H9 (cell line): ENCODE measurements at regions not wholly inside any gene's neighbourhood (a gene's known extent, or its start where the extent isn't known, plus 50 kb on each side); places are given as distances from the start of the nearest gene placed in this dataset.

Experiments
- DNase-seq: peaks from one replicate; pipeline ENCODE4 v3.0.0-alpha.2; 2017
- H2AFZ ChIP-seq: one replicate; pipeline ENCODE4 v1.6.1; 2013; ENCODE audit warnings: mild to moderate bottlenecking, low read length, control low read depth, moderate library complexity
- H2AK5ac ChIP-seq: 2 replicates; pipeline ENCODE4 v1.6.1; 2013; ENCODE audit warnings: low read length, control low read depth, mixed read lengths; ENCODE audit not compliant: insufficient read length
- H2BK120ac ChIP-seq: one replicate; pipeline ENCODE4 v1.6.1; 2013; ENCODE audit warnings: low read depth, mild to moderate bottlenecking, low read length, control low read depth, inconsistent platforms; ENCODE audit not compliant: poor library complexity, severe bottlenecking
- H2BK12ac ChIP-seq: 2 replicates; pipeline ENCODE4 v1.6.1; 2013; ENCODE audit warnings: low read length, control low read depth, mixed read lengths, low read depth; ENCODE audit not compliant: insufficient read length
- H2BK15ac ChIP-seq: 2 replicates; pipeline ENCODE4 v1.6.1; 2013; ENCODE audit warnings: low read depth, low read length, control low read depth
- H2BK20ac ChIP-seq: one replicate; pipeline ENCODE4 v1.6.1; 2013; ENCODE audit warnings: low read depth, mild to moderate bottlenecking, low read length, control low read depth, inconsistent platforms; ENCODE audit not compliant: poor library complexity, severe bottlenecking
- H2BK5ac ChIP-seq: 2 replicates; pipeline ENCODE4 v1.6.1; 2013; ENCODE audit warnings: low read length, control low read depth, mixed read lengths; ENCODE audit not compliant: insufficient read length
- H3K14ac ChIP-seq: 2 replicates; pipeline ENCODE4 v1.6.1; 2013; ENCODE audit warnings: low read length, control low read depth; ENCODE audit not compliant: insufficient read depth
- H3K18ac ChIP-seq: 2 replicates; pipeline ENCODE4 v1.6.1; 2013; ENCODE audit warnings: low read depth, mild to moderate bottlenecking, mixed read lengths, low read length, control low read depth; ENCODE audit not compliant: insufficient read length
- H3K23ac ChIP-seq: 2 replicates; pipeline ENCODE4 v1.6.1; 2013; ENCODE audit warnings: low read length, control low read depth, mixed read lengths, low read depth; ENCODE audit not compliant: insufficient read length
- H3K23me2 ChIP-seq: 2 replicates; pipeline ENCODE4 v1.6.1; 2013; ENCODE audit warnings: low read depth, mild to moderate bottlenecking, mixed read lengths, low read length, control low read depth; ENCODE audit not compliant: insufficient read length, poor library complexity, severe bottlenecking
- H3K27ac ChIP-seq: 2 replicates; pipeline ENCODE4 v1.5.1; 2013; ENCODE audit warnings: low read length, control low read depth, mixed read lengths, low read depth; ENCODE audit not compliant: insufficient read length
- H3K27me3 ChIP-seq: 2 replicates; pipeline ENCODE4 v1.6.1; 2013; ENCODE audit warnings: low read length, control low read depth, inconsistent platforms; ENCODE audit not compliant: insufficient read depth
- H3K4ac ChIP-seq: 2 replicates; pipeline ENCODE4 v1.6.1; 2013; ENCODE audit warnings: low read depth, mild to moderate bottlenecking, control low read depth, inconsistent platforms, low read length, moderate library complexity
- H3K4me1 ChIP-seq: 2 replicates; pipeline ENCODE4 v1.6.1; 2013; ENCODE audit warnings: low read length, control low read depth, inconsistent platforms; ENCODE audit not compliant: insufficient read depth
- H3K4me2 ChIP-seq: 2 replicates; pipeline ENCODE4 v1.6.1; 2013; ENCODE audit warnings: low read length, control low read depth, mixed read lengths; ENCODE audit not compliant: insufficient read length, insufficient read depth
- H3K56ac ChIP-seq: 2 replicates; pipeline ENCODE4 v1.6.1; 2013; ENCODE audit warnings: low read depth, mild to moderate bottlenecking, mixed read lengths, low read length, control low read depth; ENCODE audit not compliant: insufficient read length
- H3K79me1 ChIP-seq: 2 replicates; pipeline ENCODE4 v1.6.1; 2013; ENCODE audit warnings: low read depth, mild to moderate bottlenecking, moderate library complexity, low read length, control low read depth, inconsistent platforms; ENCODE audit not compliant: insufficient read depth, poor library complexity, severe bottlenecking
- H3K79me2 ChIP-seq: 2 replicates; pipeline ENCODE4 v1.6.1; 2013; ENCODE audit warnings: low read length, control low read depth, inconsistent platforms; ENCODE audit not compliant: insufficient read depth
- H3K9ac ChIP-seq: 2 replicates; pipeline ENCODE4 v1.6.1; 2013; ENCODE audit warnings: low read length, control low read depth, mixed read lengths; ENCODE audit not compliant: insufficient read length; ENCODE audit errors: extremely low read depth
- H3K9me3 ChIP-seq: one replicate; pipeline ENCODE4 v1.6.1; 2013; ENCODE audit warnings: low read depth, low read length, inconsistent platforms; ENCODE audit not compliant: control insufficient read depth
- H3T11ph ChIP-seq: one replicate; pipeline ENCODE4 v1.6.1; 2013; ENCODE audit warnings: mild to moderate bottlenecking, low read length, control low read depth, inconsistent platforms
- H4K20me1 ChIP-seq: one replicate; pipeline ENCODE4 v1.6.1; 2013; ENCODE audit not compliant: control insufficient read depth, insufficient read length, insufficient read depth
- H4K5ac ChIP-seq: 2 replicates; pipeline ENCODE4 v1.6.1; 2013; ENCODE audit warnings: low read depth, mild to moderate bottlenecking, mixed read lengths, low read length, control low read depth; ENCODE audit not compliant: insufficient read length
- H4K8ac ChIP-seq: replicated peaks from 2 replicates; pipeline ENCODE4 v1.6.1; 2013; ENCODE audit warnings: low read length, control low read depth, mixed read lengths, low read depth; ENCODE audit not compliant: insufficient read length
- H4K91ac ChIP-seq: 2 replicates; pipeline ENCODE4 v1.6.1; 2013; ENCODE audit warnings: low read depth, mild to moderate bottlenecking, moderate library complexity, mixed read lengths, low read length, control low read depth; ENCODE audit not compliant: insufficient read length
- H3K27ac Mint-ChIP-seq, 3 experiments: 2 replicates in 2 of 3; 3 replicates in 1 of 3; pipeline ENCODE4 v1.8.0; 2020 to 2021; ENCODE audit warnings: mixed read lengths in 3 of 3, mild to moderate bottlenecking in 1 of 3, moderate library complexity in 1 of 3
- H3K27me3 Mint-ChIP-seq: 2 replicates; pipeline ENCODE4 v1.8.0; 2021; ENCODE audit warnings: low read depth, mild to moderate bottlenecking, moderate library complexity, mixed read lengths
- H3K36me3 Mint-ChIP-seq, 3 experiments: 2 replicates in 2 of 3; 3 replicates in 1 of 3; pipeline ENCODE4 v1.8.0; 2020 to 2021; ENCODE audit warnings: low read depth in 3 of 3, mixed read lengths in 3 of 3; ENCODE audit not compliant: insufficient read depth in 1 of 3
- H3K4me1 Mint-ChIP-seq, 2 experiments: 2 replicates each; pipeline ENCODE4 v1.8.0; 2020; ENCODE audit warnings: mixed read lengths in 2 of 2
- H3K4me3 Mint-ChIP-seq, 2 experiments: 2 replicates in 1 of 2; 3 replicates in 1 of 2; pipeline ENCODE4 v1.8.0; 2020 to 2021; ENCODE audit warnings: mild to moderate bottlenecking in 2 of 2, mixed read lengths in 2 of 2, moderate library complexity in 1 of 2
- H3K9me3 Mint-ChIP-seq, 2 experiments: 2 replicates in 1 of 2; 3 replicates in 1 of 2; pipeline ENCODE4 v1.8.0; 2020; ENCODE audit warnings: mild to moderate bottlenecking in 2 of 2, mixed read lengths in 2 of 2, moderate library complexity in 1 of 2
- WGBS: extraction: QIAGEN DNeasy Blood & Tissue Kit; methylation state at CpG from one replicate; pipeline ENCODE4 v1.1.7; 2013; ENCODE audit warnings: missing lambda C conversion rate, low lambda C conversion rate, mixed read lengths; ENCODE audit not compliant: insufficient read length; ENCODE audit errors: extremely low coverage; 5-methylcytosine and 5-hydroxymethylcytosine counted together
- TF ChIP-seq, protein P1 (sequence below): fragments of 200-600 bp; sonication (generic); conservative IDR thresholded peaks from 3 replicates; pipeline ENCODE4 v1.8.0; 2021; ENCODE audit warnings: antibody characterized with exemption, mild to moderate bottlenecking

DNA sequence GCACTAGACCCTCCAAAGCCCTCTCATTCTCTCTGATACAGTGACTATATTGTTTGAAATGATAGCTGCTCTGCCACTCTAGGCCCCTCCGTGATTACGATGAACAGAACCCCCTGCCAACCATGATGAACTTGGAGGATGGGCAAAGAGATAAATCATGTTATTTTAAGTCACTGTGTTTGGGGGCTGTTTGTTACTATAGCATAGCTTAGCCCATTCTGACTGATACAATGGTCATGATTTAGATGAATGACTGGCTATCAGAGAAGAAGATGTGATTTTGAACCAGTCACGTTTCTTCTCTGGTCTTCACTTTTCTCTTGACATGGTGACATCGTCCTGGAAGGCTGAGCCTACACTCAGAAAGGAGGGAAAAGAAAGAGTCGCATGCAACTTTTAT is 95.4 kb upstream of the HABP2 start:
- H3K9me3 ChIP-seq: no peaks in the 10 kb centered on the region
- peaks cover 36% of the 10 kb centered on the region for H3K27me3 Mint-ChIP-seq

More for the DNA sequence above, 95.4 kb upstream of the HABP2 start:
- H2BK120ac ChIP-seq: no peak overlapping the region
- H3K4ac ChIP-seq: no peak overlapping the region
- H2BK12ac ChIP-seq: no peak overlapping the region
- no peaks in the 10 kb centered on the region for H3K79me1 ChIP-seq
- H4K20me1 ChIP-seq: no peaks in the 10 kb centered on the region
- no peak overlapping the region for H3K4me3 Mint-ChIP-seq
- H3K36me3 Mint-ChIP-seq: no peaks in the 10 kb centered on the region; a peak in 1 of 7 replicates
- H2AK5ac ChIP-seq: no peak overlapping the region
- no peak overlapping the region for H3K23ac ChIP-seq
- H2AFZ ChIP-seq: no peak overlapping the region
- no peak for DNase-seq
- H4K5ac ChIP-seq: no peak overlapping the region
- no peak overlapping the region for H2BK15ac ChIP-seq
- no peaks in the 10 kb centered on the region for H3K27me3 ChIP-seq
- H3K23me2 ChIP-seq: no peaks in the 10 kb centered on the region
- peak overlapping the region in 1 of 3 experiments; percentile 27; a peak in 1 of 7 replicates for H3K27ac Mint-ChIP-seq
- no peak overlapping the region for H3K14ac ChIP-seq
- no peak overlapping the region for H2BK20ac ChIP-seq
- H2BK5ac ChIP-seq: no peak overlapping the region
- H3K4me2 ChIP-seq: no peak overlapping the region
- H3T11ph ChIP-seq: no peak overlapping the region
- peaks cover 0 to 3% of the 10 kb centered on the region in 2 experiments; a peak in 1 of 5 replicates for H3K9me3 Mint-ChIP-seq
- WGBS: no CpG with 5 or more reads among the region's 5 CpGs
- no peak overlapping the region for H3K27ac ChIP-seq
- H3K79me2 ChIP-seq: no peaks in the 10 kb centered on the region
- H3K4me1 Mint-ChIP-seq: peaks cover 8 to 19% of the 10 kb centered on the region in 2 experiments
- H3K4me1 ChIP-seq: no peaks in the 10 kb centered on the region
- no peak overlapping the region for H3K18ac ChIP-seq
- no peak overlapping the region for H3K9ac ChIP-seq
- H4K8ac ChIP-seq: no peak overlapping the region
- TF ChIP-seq, protein P1, sequence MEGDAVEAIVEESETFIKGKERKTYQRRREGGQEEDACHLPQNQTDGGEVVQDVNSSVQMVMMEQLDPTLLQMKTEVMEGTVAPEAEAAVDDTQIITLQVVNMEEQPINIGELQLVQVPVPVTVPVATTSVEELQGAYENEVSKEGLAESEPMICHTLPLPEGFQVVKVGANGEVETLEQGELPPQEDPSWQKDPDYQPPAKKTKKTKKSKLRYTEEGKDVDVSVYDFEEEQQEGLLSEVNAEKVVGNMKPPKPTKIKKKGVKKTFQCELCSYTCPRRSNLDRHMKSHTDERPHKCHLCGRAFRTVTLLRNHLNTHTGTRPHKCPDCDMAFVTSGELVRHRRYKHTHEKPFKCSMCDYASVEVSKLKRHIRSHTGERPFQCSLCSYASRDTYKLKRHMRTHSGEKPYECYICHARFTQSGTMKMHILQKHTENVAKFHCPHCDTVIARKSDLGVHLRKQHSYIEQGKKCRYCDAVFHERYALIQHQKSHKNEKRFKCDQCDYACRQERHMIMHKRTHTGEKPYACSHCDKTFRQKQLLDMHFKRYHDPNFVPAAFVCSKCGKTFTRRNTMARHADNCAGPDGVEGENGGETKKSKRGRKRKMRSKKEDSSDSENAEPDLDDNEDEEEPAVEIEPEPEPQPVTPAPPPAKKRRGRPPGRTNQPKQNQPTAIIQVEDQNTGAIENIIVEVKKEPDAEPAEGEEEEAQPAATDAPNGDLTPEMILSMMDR: no peak
- H4K91ac ChIP-seq: no peak overlapping the region
- no peak overlapping the region for H3K56ac ChIP-seq
